Loucy (cell line): ENCODE measurements at regions not wholly inside any gene's neighbourhood (a gene's known extent, or its start where the extent isn't known, plus 50 kb on each side); places are given as distances from the start of the nearest gene placed in this dataset.
A peak's percentile ranks its signal among the peaks of the same experiment; 100 is the strongest.

Experiments
- H2AFZ ChIP-seq: fragments of 200-600 bp; sonication (generic); 2 replicates; pipeline ENCODE4 v1.6.0; 2016; ENCODE audit warnings: antibody characterized with exemption, mild to moderate bottlenecking, low read length, moderate library complexity
- H3F3A ChIP-seq: fragments of 200-600 bp; 2 replicates; pipeline ENCODE4 v1.6.0; 2016; ENCODE audit warnings: antibody characterized with exemption, low read depth, mild to moderate bottlenecking
- H3K27me3 ChIP-seq: fragments of 200-600 bp; sonication (generic); 2 replicates; pipeline ENCODE4 v1.6.1; 2014; ENCODE audit warnings: low read length, mild to moderate bottlenecking; ENCODE audit not compliant: insufficient read depth, poor library complexity, severe bottlenecking
- H3K36me3 ChIP-seq: fragments of 200-600 bp; sonication (generic); 2 replicates; pipeline ENCODE4 v1.6.1; 2016; ENCODE audit warnings: low read length; ENCODE audit not compliant: insufficient read depth
- H3K4me1 ChIP-seq: fragments of 200-600 bp; sonication (generic); 2 replicates; pipeline ENCODE4 v1.5.1; 2014; ENCODE audit warnings: low read length, mild to moderate bottlenecking; ENCODE audit not compliant: insufficient read depth, poor library complexity, severe bottlenecking
- H3K4me2 ChIP-seq: fragments of 200-600 bp; sonication (generic); 2 replicates; pipeline ENCODE4 v1.6.0; 2014; ENCODE audit warnings: antibody characterized with exemption, low read length, low read depth, mild to moderate bottlenecking; ENCODE audit not compliant: poor library complexity, severe bottlenecking
- H3K4me3 ChIP-seq: fragments of 200-600 bp; sonication (generic); 2 replicates; pipeline ENCODE4 v1.5.1; 2014; ENCODE audit warnings: low read length, mild to moderate bottlenecking, mixed read lengths; ENCODE audit not compliant: poor library complexity, severe bottlenecking
- H3K79me2 ChIP-seq: fragments of 200-600 bp; sonication (generic); 2 replicates; pipeline ENCODE4 v1.6.1; 2014; ENCODE audit warnings: low read length; ENCODE audit not compliant: insufficient read depth
- H3K9ac ChIP-seq: fragments of 200-600 bp; sonication (generic); 2 replicates; pipeline ENCODE4 v1.6.0; 2014; ENCODE audit warnings: mild to moderate bottlenecking, low read depth, low read length, moderate library complexity; ENCODE audit not compliant: poor library complexity, severe bottlenecking
- H3K9me2 ChIP-seq: fragments of 200-600 bp; sonication (generic); replicated peaks from 2 replicates; pipeline ENCODE4 v1.6.1; 2016; ENCODE audit warnings: low read depth, low read length, mixed read lengths
- H3K9me3 ChIP-seq: fragments of 200-600 bp; sonication (generic); 2 replicates; pipeline ENCODE4 v1.6.1; 2014; ENCODE audit warnings: mild to moderate bottlenecking, antibody characterized with exemption, low read length, low read depth; ENCODE audit not compliant: insufficient read depth
- H4K20me1 ChIP-seq: fragments of 200-600 bp; sonication (generic); 2 replicates; pipeline ENCODE4 v1.6.0; 2014; ENCODE audit warnings: antibody characterized with exemption, low read length, mild to moderate bottlenecking; ENCODE audit not compliant: insufficient read depth, poor library complexity, severe bottlenecking
- CTCF ChIP-seq: fragments of 200-600 bp; sonication (generic); conservative IDR thresholded peaks from 2 replicates; pipeline ENCODE4 v1.5.1; 2014; ENCODE audit warnings: mild to moderate bottlenecking, antibody characterized with exemption, low read length
- EZH2phosphoT487 ChIP-seq: fragments of 200-600 bp; IDR thresholded peaks from 2 replicates; pipeline ENCODE4 v1.6.1; 2018; ENCODE audit warnings: antibody characterized with exemption, mild to moderate bottlenecking, moderate library complexity, borderline replicate concordance

DNA sequence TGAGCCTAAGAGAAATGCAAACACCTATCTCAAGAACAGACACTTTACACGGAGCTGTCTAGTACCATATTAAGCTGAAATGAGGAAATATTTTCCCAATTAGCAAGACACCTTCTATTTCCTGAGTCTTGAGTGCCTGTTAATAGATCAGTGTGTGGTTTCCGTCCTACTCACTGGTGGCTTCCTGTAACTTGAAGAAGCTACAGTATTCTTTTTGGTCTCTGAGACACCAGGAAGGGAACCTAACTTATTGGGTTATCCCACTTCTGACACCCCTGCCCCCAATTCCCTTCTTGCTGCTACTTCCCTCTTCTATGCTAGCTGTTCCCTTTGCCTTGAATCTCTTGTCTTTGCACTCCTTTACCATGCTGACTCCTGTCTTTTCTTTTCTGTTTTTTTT, 92.7 kb downstream of the FDX1 start:
- H3K27me3 ChIP-seq, result no peaks in the 10 kb centered on the region
- no peaks in the 10 kb centered on the region for H3K36me3 ChIP-seq
- no peak overlapping the region for H3K9ac ChIP-seq
- H3K4me1 ChIP-seq, result peaks cover 14% of the 10 kb centered on the region
- no peaks in the 10 kb centered on the region for H3K9me2 ChIP-seq
- no peak overlapping the region for H3K4me3 ChIP-seq
- H3K9me3 ChIP-seq, result peaks cover 10% of the 10 kb centered on the region; the same call in 1 of the 2 replicates
- H3F3A ChIP-seq, result no peaks in the 10 kb centered on the region
- H3K79me2 ChIP-seq, result no peaks in the 10 kb centered on the region
- TF ChIP-seq CTCF, result no peak
- TF ChIP-seq EZH2phosphoT487, result no peak
- no peak overlapping the region for H2AFZ ChIP-seq
- H3K4me2 ChIP-seq, result peak overlapping the region; percentile 17
- no peaks in the 10 kb centered on the region for H4K20me1 ChIP-seq

DNA sequence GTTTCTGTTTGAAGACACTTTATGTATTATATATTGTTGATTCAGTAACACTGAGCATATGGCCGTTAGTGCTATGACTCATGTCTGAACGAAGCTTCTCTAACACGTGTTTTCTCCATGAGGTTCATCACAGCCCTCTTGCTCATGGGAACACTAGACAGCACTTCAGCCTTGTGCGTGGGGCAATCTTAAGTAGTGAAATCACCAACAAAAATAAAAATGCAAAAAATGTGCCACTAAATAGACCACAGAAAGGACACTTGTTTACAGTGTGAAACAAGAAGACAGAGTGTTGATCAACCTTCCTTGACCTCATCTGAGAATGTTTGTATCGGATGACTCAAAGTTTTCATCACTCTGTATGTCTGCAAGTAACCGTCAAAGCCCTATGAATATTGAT, 94.5 kb downstream of the FDX1 start:
- peaks cover 14% of the 10 kb centered on the region for H3K4me1 ChIP-seq
- no peak overlapping the region for H3K9ac ChIP-seq
- H2AFZ ChIP-seq, result no peak overlapping the region
- H3K4me3 ChIP-seq, result no peak overlapping the region
- no peaks in the 10 kb centered on the region for H3K27me3 ChIP-seq
- TF ChIP-seq EZH2phosphoT487 (no peak), CTCF (no peak)
- no peaks in the 10 kb centered on the region for H3K79me2 ChIP-seq
- peaks cover 10% of the 10 kb centered on the region; the same call in 1 of the 2 replicates for H3K9me3 ChIP-seq
- H3K36me3 ChIP-seq, result no peaks in the 10 kb centered on the region
- H3K9me2 ChIP-seq, result no peaks in the 10 kb centered on the region
- H4K20me1 ChIP-seq, result no peaks in the 10 kb centered on the region
- no peaks in the 10 kb centered on the region for H3F3A ChIP-seq
- H3K4me2 ChIP-seq, result no peak overlapping the region

- no peak overlapping the region for H2AFZ ChIP-seq
- no peaks in the 10 kb centered on the region for H3K79me2 ChIP-seq
- no peaks in the 10 kb centered on the region for H3K36me3 ChIP-seq
- no peaks in the 10 kb centered on the region for H3K27me3 ChIP-seq
- TF ChIP-seq CTCF, result no peak
- TF ChIP-seq EZH2phosphoT487, result no peak
- H3K4me1 ChIP-seq, result peaks cover 14% of the 10 kb centered on the region
- no peaks in the 10 kb centered on the region for H4K20me1 ChIP-seq
- no peaks in the 10 kb centered on the region for H3K9me2 ChIP-seq
- H3F3A ChIP-seq, result no peaks in the 10 kb centered on the region
- no peak overlapping the region for H3K4me3 ChIP-seq
- H3K9me3 ChIP-seq, result peaks cover 10% of the 10 kb centered on the region; the same call in 1 of the 2 replicates
- no peak overlapping the region for H3K4me2 ChIP-seq
- no peak overlapping the region for H3K9ac ChIP-seq
Observed at GRCh38 chr11:110525883-110526282, 96.1 kb downstream of the FDX1 start.
